Panc1 (cell line): ENCODE measurements at regions not wholly inside any gene's neighbourhood (a gene's known extent, or its start where the extent isn't known, plus 50 kb on each side); places are given as distances from the start of the nearest gene placed in this dataset.
"Not testable (repeated sequence)": the region's sequence is repeated elsewhere in the genome, so short reads cannot be mapped to it uniquely, and the experiment has no call there.

ENCODE experiments used
- ATAC-seq: fragments of 200-7000 bp; cut with Tn5 transposase; 2 replicates; pipeline ENCODE4 v1.9.1; 2020; ENCODE audit warnings: mild to moderate bottlenecking, moderate library complexity
- BruUV-seq: library from RNA; stranded (reverse); fragments of 400-500 nt; replicated peaks from 2 replicates; lab custom pipeline; 2021; lab: Mats Ljungman, UMichigan
- CTCF ChIA-PET: fragments of 300-600 bp; sonication (Branson Sonifier 250); formaldehyde crosslinking; loops from one replicate; lab custom pipeline; 2022; ENCODE audit warnings: antibody characterized with exemption; lab: Charles Lee
- POLR2A ChIA-PET: fragments of 300-600 bp; sonication (Branson Sonifier 250); formaldehyde crosslinking; loops from one replicate; lab custom pipeline; 2022; ENCODE audit warnings: antibody characterized with exemption; lab: Charles Lee
- DNase-seq: peaks from one replicate; pipeline ENCODE4 v3.0.0-alpha.2; 2010; ENCODE audit warnings: low read depth, low spot score
- H3K27ac ChIP-seq: 2 replicates; pipeline ENCODE4 v1.5.1; 2011; ENCODE audit warnings: mild to moderate bottlenecking, low read length, inconsistent platforms
- H3K27me3 ChIP-seq: fragments of 200-500 bp; sonication (Bioruptor generic); 2 replicates; pipeline ENCODE4 v1.6.0; 2014; ENCODE audit warnings: low read length, inconsistent platforms; ENCODE audit not compliant: control insufficient read depth, insufficient read depth
- H3K36me3 ChIP-seq: fragments of 200-500 bp; sonication (Bioruptor generic); 2 replicates; pipeline ENCODE4 v1.5.1; 2014; ENCODE audit warnings: inconsistent platforms, mild to moderate bottlenecking, low read length, moderate library complexity; ENCODE audit not compliant: control insufficient read depth, insufficient read depth
- H3K4me1 ChIP-seq: 2 replicates; pipeline ENCODE4 v1.5.1; 2011; ENCODE audit warnings: inconsistent platforms, mild to moderate bottlenecking, low read length, moderate library complexity; ENCODE audit not compliant: control insufficient read depth, insufficient read depth
- H3K4me3 ChIP-seq, 2 experiments: 2 replicates each; pipeline ENCODE4 v1.5.1; 2011 to 2012; ENCODE audit warnings: low read depth in 2 of 2, low read length in 2 of 2, mild to moderate bottlenecking in 2 of 2, inconsistent platforms in 1 of 2, moderate library complexity in 1 of 2
- H3K9me3 ChIP-seq: fragments of 200-500 bp; sonication (Bioruptor generic); 2 replicates; pipeline ENCODE4 v1.5.1; 2014; ENCODE audit warnings: low read depth, mild to moderate bottlenecking, inconsistent platforms, low read length, moderate library complexity; ENCODE audit not compliant: control insufficient read depth, insufficient read depth
- CTCF ChIP-seq: fragments of 450-650 bp; IDR thresholded peaks from 2 replicates; pipeline ENCODE4 v1.5.1; 2017; ENCODE audit warnings: mild to moderate bottlenecking
- POLR2AphosphoS5 ChIP-seq: IDR thresholded peaks from 2 replicates; pipeline ENCODE4 v1.6.1; 2012; ENCODE audit warnings: mild to moderate bottlenecking, low read depth, low read length, moderate library complexity
- REST ChIP-seq, 2 experiments: IDR thresholded peaks; 2 replicates each; pipeline ENCODE4 v1.6.1; 2011 to 2012; ENCODE audit warnings: low read depth in 2 of 2, control low read depth in 1 of 2, low read length in 1 of 2, mild to moderate bottlenecking in 1 of 2, moderate library complexity in 1 of 2; ENCODE audit not compliant: insufficient read depth in 1 of 2
- SIN3A ChIP-seq: IDR thresholded peaks from 2 replicates; pipeline ENCODE4 v1.6.1; 2012; ENCODE audit warnings: low read depth, mild to moderate bottlenecking, low read length, moderate library complexity, borderline replicate concordance; ENCODE audit not compliant: insufficient read depth
- TCF7L2 ChIP-seq: IDR thresholded peaks from 2 replicates; pipeline ENCODE4 v1.6.1; 2011; ENCODE audit warnings: mild to moderate bottlenecking, low read depth, low read length, inconsistent platforms
- in situ Hi-C: cut with HindIII; loops from 2 replicates; pipeline ENCODE4 v1.10.0; 2016; ENCODE audit warnings: low sequenced_read_pairs, low pct_unique_long_range_greater_than_20kb
- intact Hi-C: fragments of 100-400 bp; cut with micrococcal nuclease; formaldehyde crosslinking; loops from one replicate; pipeline ENCODE4 v1.10.0; 2022; ENCODE audit not compliant: unreplicated experiment

GRCh38 chr4:12912896-12913418, 571.2 kb downstream of the RAB28 start:
- Histone ChIP-seq H3K9me3 (no peaks in the 10 kb centered on the region), H3K36me3 (no peaks in the 10 kb centered on the region), H3K27me3 (no peaks in the 10 kb centered on the region), H3K27ac (no peak overlapping the region), H3K4me1 (no peaks in the 10 kb centered on the region), H3K4me3 (no peak overlapping the region)
- in situ Hi-C loops, result no loop called here
- intact Hi-C loops, result no loop called here
- DNase-seq (no peak), ATAC-seq (no peak)
- BruUV-seq, result no TSS peak
- POLR2A ChIA-PET, result no interaction called here
- CTCF ChIA-PET, result no interaction called here
- no peak for TF ChIP-seq TCF7L2

GRCh38 chr4:12911750-12912358, 572.3 kb downstream of the RAB28 start:
- no peaks in the 10 kb centered on the region for H3K9me3 ChIP-seq
- in situ Hi-C loops (no loop called here), intact Hi-C loops (no loop called here)
- no peak overlapping the region for H3K27ac ChIP-seq
- ChIA-PET POLR2A (no interaction called here), CTCF (no interaction called here)
- H3K4me1 ChIP-seq, result no peaks in the 10 kb centered on the region
- BruUV-seq, result no TSS peak
- no peak for TF ChIP-seq SIN3A
- no peak for TF ChIP-seq REST (IDR thresholded peaks at IDR 0.05; ENCODE audit: insufficient read depth in 1 of 2, low read depth in 2 of 2, low read length in 1 of 2)
- no peak for TF ChIP-seq POLR2AphosphoS5
- TF ChIP-seq TCF7L2, result no peak
- TF ChIP-seq CTCF, result no peak
- H3K4me3 ChIP-seq, result no peak overlapping the region
- ATAC-seq (no peak), DNase-seq (no peak)
- no peaks in the 10 kb centered on the region for H3K27me3 ChIP-seq
- no peaks in the 10 kb centered on the region for H3K36me3 ChIP-seq

GRCh38 chr4:12903640-12904039, 580.5 kb downstream of the RAB28 start:
- CTCF ChIA-PET, POLR2A ChIA-PET, H3K27me3 ChIP-seq, in situ Hi-C loops, intact Hi-C loops, H3K36me3 ChIP-seq, H3K4me3 ChIP-seq, H3K27ac ChIP-seq, H3K9me3 ChIP-seq, DNase-seq, ATAC-seq, H3K4me1 ChIP-seq, BruUV-seq: not testable (repeated sequence)
